SK-N-SH treated with all-trans-retinoic acid at 6 μM for 48 hours (cell line): ENCODE measurements at regions not wholly inside any gene's neighbourhood (a gene's known extent, or its start where the extent isn't known, plus 50 kb on each side); places are given as distances from the start of the nearest gene placed in this dataset.
"Not testable (repeated sequence)": the region's sequence is repeated elsewhere in the genome, so short reads cannot be mapped to it uniquely, and the experiment has no call there.

ENCODE experiments used
- ARNTL ChIP-seq: fragments of 450-650 bp; formaldehyde crosslinking; IDR thresholded peaks from 2 replicates; pipeline ENCODE4 v1.5.0; 2020; ENCODE audit warnings: low read depth, mild to moderate bottlenecking, moderate library complexity, borderline replicate concordance
- CREB5 ChIP-seq: fragments of 250-450 bp; sonication (Bioruptor Pico); IDR thresholded peaks from 2 replicates; pipeline ENCODE4 v1.5.1; 2020; ENCODE audit warnings: low read depth, mild to moderate bottlenecking, moderate library complexity
- CSRNP3 ChIP-seq: fragments of 250-450 bp; sonication (Bioruptor Pico); IDR thresholded peaks from 2 replicates; pipeline ENCODE4 v1.5.1; 2021; ENCODE audit warnings: mild to moderate bottlenecking, moderate library complexity
- ESRRG ChIP-seq: fragments of 250-450 bp; sonication (Bioruptor Pico); IDR thresholded peaks from 2 replicates; pipeline ENCODE4 v1.6.1; 2021; ENCODE audit warnings: mild to moderate bottlenecking
- ISL1 ChIP-seq: fragments of 250-450 bp; sonication (Bioruptor Pico); IDR thresholded peaks from 2 replicates; pipeline ENCODE4 v2.1.2; 2022; ENCODE audit warnings: mild to moderate bottlenecking, moderate library complexity
- PATZ1 ChIP-seq: fragments of 250-450 bp; sonication (Bioruptor Pico); IDR thresholded peaks from 2 replicates; pipeline ENCODE4 v1.8.0; 2020; ENCODE audit warnings: mild to moderate bottlenecking, moderate library complexity, borderline replicate concordance
- PPARA ChIP-seq: fragments of 250-450 bp; sonication (Bioruptor Pico); IDR thresholded peaks from 2 replicates; pipeline ENCODE4 v1.5.0; 2020; ENCODE audit warnings: mild to moderate bottlenecking, borderline replicate concordance
- RARB ChIP-seq: fragments of 250-450 bp; sonication (Bioruptor Pico); IDR thresholded peaks from 2 replicates; pipeline ENCODE4 v1.8.0; 2021; ENCODE audit warnings: mild to moderate bottlenecking, moderate library complexity
- TSHZ2 ChIP-seq: fragments of 250-450 bp; sonication (Bioruptor Pico); IDR thresholded peaks from 2 replicates; pipeline ENCODE4 v1.5.0; 2020; ENCODE audit warnings: mild to moderate bottlenecking, moderate library complexity
- ZC3H10 ChIP-seq: fragments of 250-450 bp; sonication (Bioruptor Pico); IDR thresholded peaks from 2 replicates; pipeline ENCODE4 v1.5.1; 2021; ENCODE audit warnings: mild to moderate bottlenecking, moderate library complexity
- ZFP3 ChIP-seq: fragments of 250-450 bp; sonication (Bioruptor Pico); IDR thresholded peaks from 2 replicates; pipeline ENCODE4 v1.5.0; 2020; ENCODE audit warnings: mild to moderate bottlenecking, moderate library complexity
- ZNF565 ChIP-seq: fragments of 450-650 bp; formaldehyde crosslinking; conservative IDR thresholded peaks from 2 replicates; pipeline ENCODE4 v1.5.0; 2020; ENCODE audit warnings: low read depth, mild to moderate bottlenecking, moderate library complexity
- ZNF70 ChIP-seq: fragments of 450-650 bp; formaldehyde crosslinking; IDR thresholded peaks from 2 replicates; pipeline ENCODE4 v1.5.0; 2020; ENCODE audit warnings: mild to moderate bottlenecking, moderate library complexity
- ZNF8 ChIP-seq: fragments of 450-650 bp; formaldehyde crosslinking; IDR thresholded peaks from 2 replicates; pipeline ENCODE4 v1.5.0; 2020; ENCODE audit warnings: mild to moderate bottlenecking, moderate library complexity

- TF ChIP-seq ZNF70 (CRISPR knock-in tag); CSRNP3; ZNF565; ZNF8 (CRISPR knock-in tag); ARNTL; CREB5 (CRISPR knock-in tag); PATZ1 (CRISPR knock-in tag); ZFP3 (CRISPR knock-in tag); ZC3H10; TSHZ2 (CRISPR knock-in tag); RARB; PPARA (CRISPR knock-in tag); ESRRG (CRISPR knock-in tag); ISL1 (CRISPR knock-in tag): not testable (repeated sequence)
Measured at GRCh38 chrX:3411626-3412025, 65.2 kb upstream of the MXRA5 start.
